ENCODE measurements at regions not wholly inside any gene's neighbourhood (a gene's known extent, or its start where the extent isn't known, plus 50 kb on each side); places are given as distances from the start of the nearest gene placed in this dataset.

GRCh38 chr7:36037121-36037662 is 115.9 kb upstream of the EEPD1 start:
- peaks cover 0 to 13% (median 9%) of the 10 kb centered on the region in 4 donors for H3K4me1 ChIP-seq
- in situ Hi-C loops (cut with MboI; ENCODE audit: low pct_ligation_motif_present in 1 of 4, low pct_unique_long_range_greater_than_20kb in 1 of 4, low sequenced_read_pairs in 3 of 4) (no loop called here), intact Hi-C loops (cut with DNase I; ENCODE audit: low total_unique reads) (no loop called here)
- no peaks in the 10 kb centered on the region for H3K36me3 ChIP-seq
- peak overlapping the region; percentile 48 to 60 (median 51) for H3K27ac ChIP-seq
- no peaks in the 10 kb centered on the region for H3K27me3 ChIP-seq
- H3K4me3 ChIP-seq: no peak overlapping the region
- TF ChIP-seq POLR2AphosphoS5 (IDR thresholded peaks at IDR 0.05) (peak in 1 of 3 donors; percentile 24), EP300 (IDR thresholded peaks at IDR 0.05; ENCODE audit: low read depth) (no peak)
- H3K9me3 ChIP-seq: no peaks in the 10 kb centered on the region
- peak; percentile 37 for DNase-seq
- whole genome bisulfite sequencing, 2 donors (ENCODE audit: low coverage in 1 of 2): 20 to 24% methylated on average over 2 to 11 of the region's 11 CpGs

GRCh38 chr7:36038063-36038721 is 114.9 kb upstream of the EEPD1 start:
- intact Hi-C loops (cut with DNase I; ENCODE audit: low total_unique reads) (no loop called here), in situ Hi-C loops (cut with MboI; ENCODE audit: low pct_ligation_motif_present in 1 of 4, low pct_unique_long_range_greater_than_20kb in 1 of 4, low sequenced_read_pairs in 3 of 4) (no loop called here)
- Histone ChIP-seq H3K4me3 (no peak overlapping the region), H3K36me3 (no peaks in the 10 kb centered on the region), H3K27ac (no peak overlapping the region), H3K4me1 (peaks cover 0 to 13% (median 9%) of the 10 kb centered on the region in 4 donors), H3K27me3 (no peaks in the 10 kb centered on the region), H3K9me3 (no peaks in the 10 kb centered on the region)
- TF ChIP-seq POLR2A (IDR thresholded peaks at IDR 0.05) (no peak), EP300 (IDR thresholded peaks at IDR 0.05; ENCODE audit: low read depth) (no peak), POLR2AphosphoS5 (IDR thresholded peaks at IDR 0.05) (no peak), CTCF (IDR thresholded peaks at IDR 0.05) (no peak)
- DNase-seq: no peak
- 63 to 68% methylated on average over 4 to 7 of the region's 7 CpGs for WGBS, 2 donors (ENCODE audit: low coverage in 1 of 2)

GRCh38 chr7:36039243-36039642 is 113.8 kb upstream of the EEPD1 start:
- Histone ChIP-seq H3K4me3 (no peak overlapping the region), H3K9me3 (no peaks in the 10 kb centered on the region), H3K4me1 (peaks cover 0 to 13% (median 9%) of the 10 kb centered on the region in 4 donors), H3K27ac (no peak overlapping the region), H3K36me3 (no peaks in the 10 kb centered on the region), H3K27me3 (no peaks in the 10 kb centered on the region)
- no peak for DNase-seq
- no peak for TF ChIP-seq CTCF (IDR thresholded peaks at IDR 0.05)
- no peak for TF ChIP-seq EP300 (IDR thresholded peaks at IDR 0.05; ENCODE audit: low read depth)
- TF ChIP-seq POLR2AphosphoS5 (IDR thresholded peaks at IDR 0.05): no peak
- TF ChIP-seq POLR2A (IDR thresholded peaks at IDR 0.05): no peak
- WGBS, 2 donors (ENCODE audit: low coverage in 1 of 2): 68 to 78% methylated on average over 10 to 11 of the region's 11 CpGs
- intact Hi-C loops (cut with DNase I; ENCODE audit: low total_unique reads): no loop called here
- in situ Hi-C loops (cut with MboI; ENCODE audit: low pct_ligation_motif_present in 1 of 4, low pct_unique_long_range_greater_than_20kb in 1 of 4, low sequenced_read_pairs in 3 of 4): no loop called here

GRCh38 chr7:36039671-36040070 is 113.4 kb upstream of the EEPD1 start:
- Histone ChIP-seq H3K27me3 (no peaks in the 10 kb centered on the region), H3K4me1 (peaks cover 0 to 13% (median 9%) of the 10 kb centered on the region in 4 donors), H3K36me3 (no peaks in the 10 kb centered on the region), H3K9me3 (no peaks in the 10 kb centered on the region), H3K4me3 (no peak overlapping the region), H3K27ac (no peak overlapping the region)
- no peak for DNase-seq
- in situ Hi-C loops (cut with MboI; ENCODE audit: low pct_ligation_motif_present in 1 of 4, low pct_unique_long_range_greater_than_20kb in 1 of 4, low sequenced_read_pairs in 3 of 4): no loop called here
- WGBS, 2 donors (ENCODE audit: low coverage in 1 of 2): 65 to 76% methylated on average over 3 of the region's 3 CpGs
- intact Hi-C loops (cut with DNase I; ENCODE audit: low total_unique reads): no loop called here
- TF ChIP-seq EP300 (IDR thresholded peaks at IDR 0.05; ENCODE audit: low read depth): no peak
- TF ChIP-seq CTCF (IDR thresholded peaks at IDR 0.05): no peak
- TF ChIP-seq POLR2AphosphoS5 (IDR thresholded peaks at IDR 0.05): no peak
- TF ChIP-seq POLR2A (IDR thresholded peaks at IDR 0.05): no peak
